Chondrocyte (in vitro differentiated cells): ENCODE measurements at regions not wholly inside any gene's neighbourhood (a gene's known extent, or its start where the extent isn't known, plus 50 kb on each side); places are given as distances from the start of the nearest gene placed in this dataset.
A peak's percentile ranks its signal among the peaks of the same experiment; 100 is the strongest.

Experiments used
- DNase-seq: peaks from one replicate; pipeline ENCODE4 v3.0.0; 2021; ENCODE audit warnings: mixed read lengths, low spot score
- H3K27ac Mint-ChIP-seq: one replicate; pipeline ENCODE4 v1.8.0; 2021; ENCODE audit warnings: mild to moderate bottlenecking, moderate library complexity, mixed read lengths; ENCODE audit not compliant: unreplicated experiment
- H3K27me3 Mint-ChIP-seq: 2 replicates; pipeline ENCODE4 v1.8.0; 2021; ENCODE audit warnings: low read depth, mixed read lengths
- H3K36me3 Mint-ChIP-seq: 2 replicates; pipeline ENCODE4 v1.8.0; 2021; ENCODE audit warnings: low read depth, mixed read lengths
- H3K4me1 Mint-ChIP-seq: 2 replicates; pipeline ENCODE4 v1.8.0; 2021; ENCODE audit warnings: low read depth, mild to moderate bottlenecking, mixed read lengths
- H3K4me3 Mint-ChIP-seq: one replicate; pipeline ENCODE4 v1.8.0; 2021; ENCODE audit warnings: mild to moderate bottlenecking, moderate library complexity, mixed read lengths; ENCODE audit not compliant: unreplicated experiment
- H3K9me3 Mint-ChIP-seq: 2 replicates; pipeline ENCODE4 v1.8.0; 2021; ENCODE audit warnings: low read depth, mixed read lengths
- TF ChIP-seq, protein P1 (sequence below): fragments of 200-600 bp; sonication (generic); IDR thresholded peaks from 2 replicates; pipeline ENCODE4 v1.5.0; 2021; ENCODE audit warnings: antibody characterized with exemption, mild to moderate bottlenecking, moderate library complexity

- Mint-ChIP-seq H3K9me3 (peaks cover 2% of the 10 kb centered on the region), H3K4me1 (no peaks in the 10 kb centered on the region), H3K27ac (no peak overlapping the region), H3K36me3 (no peaks in the 10 kb centered on the region), H3K27me3 (no peaks in the 10 kb centered on the region), H3K4me3 (no peak overlapping the region)
- TF ChIP-seq, protein P1, sequence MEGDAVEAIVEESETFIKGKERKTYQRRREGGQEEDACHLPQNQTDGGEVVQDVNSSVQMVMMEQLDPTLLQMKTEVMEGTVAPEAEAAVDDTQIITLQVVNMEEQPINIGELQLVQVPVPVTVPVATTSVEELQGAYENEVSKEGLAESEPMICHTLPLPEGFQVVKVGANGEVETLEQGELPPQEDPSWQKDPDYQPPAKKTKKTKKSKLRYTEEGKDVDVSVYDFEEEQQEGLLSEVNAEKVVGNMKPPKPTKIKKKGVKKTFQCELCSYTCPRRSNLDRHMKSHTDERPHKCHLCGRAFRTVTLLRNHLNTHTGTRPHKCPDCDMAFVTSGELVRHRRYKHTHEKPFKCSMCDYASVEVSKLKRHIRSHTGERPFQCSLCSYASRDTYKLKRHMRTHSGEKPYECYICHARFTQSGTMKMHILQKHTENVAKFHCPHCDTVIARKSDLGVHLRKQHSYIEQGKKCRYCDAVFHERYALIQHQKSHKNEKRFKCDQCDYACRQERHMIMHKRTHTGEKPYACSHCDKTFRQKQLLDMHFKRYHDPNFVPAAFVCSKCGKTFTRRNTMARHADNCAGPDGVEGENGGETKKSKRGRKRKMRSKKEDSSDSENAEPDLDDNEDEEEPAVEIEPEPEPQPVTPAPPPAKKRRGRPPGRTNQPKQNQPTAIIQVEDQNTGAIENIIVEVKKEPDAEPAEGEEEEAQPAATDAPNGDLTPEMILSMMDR, result peak; percentile 37
- no peak for DNase-seq
Observed at GRCh38 chr12:61538951-61539350, 721.3 kb upstream of the USP15 start.

DNA sequence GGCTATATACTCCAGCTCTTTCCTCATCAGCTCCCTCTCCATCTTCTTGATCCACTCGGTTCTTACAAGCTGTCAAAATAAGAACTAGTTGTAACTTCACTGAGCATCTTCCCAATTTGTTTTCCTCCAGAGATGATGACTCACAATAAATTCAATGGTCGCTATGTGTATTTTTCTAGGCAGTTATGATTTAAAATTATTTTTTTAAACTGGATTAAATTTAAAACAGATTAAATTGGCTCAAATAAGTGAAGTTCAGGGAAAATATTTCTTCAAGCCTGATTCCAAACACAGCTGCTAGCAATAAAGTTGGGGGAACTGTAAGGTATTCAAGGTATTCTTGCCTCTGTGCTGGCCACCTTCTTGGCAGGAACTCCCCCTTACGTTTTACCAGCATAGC is 717.7 kb upstream of the USP15 start:
- H3K27ac Mint-ChIP-seq, result no peak overlapping the region
- H3K4me1 Mint-ChIP-seq, result no peaks in the 10 kb centered on the region
- H3K27me3 Mint-ChIP-seq, result no peaks in the 10 kb centered on the region
- DNase-seq, result no peak
- TF ChIP-seq, protein P1, result no peak
- no peaks in the 10 kb centered on the region for H3K36me3 Mint-ChIP-seq
- no peak overlapping the region for H3K4me3 Mint-ChIP-seq
- no peaks in the 10 kb centered on the region for H3K9me3 Mint-ChIP-seq

GRCh38 chr12:61546296-61546695 is 713.9 kb upstream of the USP15 start:
- Mint-ChIP-seq H3K4me1 (no peaks in the 10 kb centered on the region), H3K27ac (no peak overlapping the region), H3K27me3 (no peaks in the 10 kb centered on the region), H3K36me3 (no peaks in the 10 kb centered on the region), H3K9me3 (no peaks in the 10 kb centered on the region), H3K4me3 (no peak overlapping the region)
- TF ChIP-seq, protein P1, result no peak
- DNase-seq, result no peak

DNA sequence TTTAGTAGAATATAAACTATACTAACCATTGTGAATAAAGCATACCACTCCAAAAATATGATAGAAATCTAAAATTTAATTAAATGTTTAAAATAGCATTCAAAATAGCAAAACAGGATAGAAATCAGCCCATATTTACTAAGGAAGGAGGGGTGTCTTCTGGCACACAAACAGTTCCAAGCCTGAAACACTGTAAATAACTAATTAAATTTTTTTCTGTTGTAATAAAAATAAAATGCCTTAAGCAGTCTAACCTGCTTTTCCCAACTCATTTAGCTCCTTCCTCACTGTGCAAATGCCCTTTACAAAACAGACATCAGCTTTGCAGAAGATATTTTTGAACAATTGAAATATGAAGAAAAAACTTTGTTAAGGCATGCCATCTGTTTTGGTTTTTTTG is 707.1 kb upstream of the USP15 start:
- Mint-ChIP-seq H3K36me3 (no peaks in the 10 kb centered on the region), H3K27ac (no peak overlapping the region), H3K4me1 (no peaks in the 10 kb centered on the region), H3K9me3 (no peaks in the 10 kb centered on the region), H3K27me3 (no peaks in the 10 kb centered on the region), H3K4me3 (no peak overlapping the region)
- DNase-seq, result no peak
- TF ChIP-seq, protein P1, result no peak

DNA sequence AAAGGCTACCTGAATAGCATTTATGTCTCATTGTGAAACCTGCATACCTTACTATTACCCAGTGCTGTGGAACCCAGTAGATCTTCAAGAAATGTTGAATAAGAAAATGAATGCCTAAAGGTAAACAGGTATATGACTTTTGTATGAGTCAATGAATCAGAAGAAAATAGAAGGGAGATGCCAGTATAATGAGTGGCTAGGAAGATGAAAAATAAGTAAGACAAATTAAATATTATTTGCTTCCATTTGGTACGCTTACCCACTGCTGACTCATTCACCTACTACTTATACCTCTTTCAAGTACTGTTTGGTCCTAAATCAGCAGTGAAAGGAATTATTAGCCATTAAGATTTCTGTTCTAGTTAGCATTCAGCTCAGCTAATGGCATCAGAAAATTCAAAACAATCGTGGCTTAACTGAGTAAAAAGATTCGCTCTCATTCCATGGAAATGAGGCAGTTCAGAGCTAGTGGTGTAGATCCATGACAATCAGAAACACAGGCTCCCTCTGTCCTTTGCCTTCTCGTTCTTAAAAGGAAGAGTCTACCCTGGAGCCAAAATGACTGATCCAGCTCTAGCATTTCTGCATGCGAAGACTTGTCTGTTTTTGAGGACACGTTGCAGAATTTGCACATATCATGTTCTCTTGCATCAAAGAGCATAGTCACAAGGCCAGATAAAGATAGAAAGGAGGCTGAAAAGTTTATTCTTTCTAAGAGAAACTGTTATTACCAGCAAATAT is 705.8 kb upstream of the USP15 start:
- Mint-ChIP-seq H3K27ac (no peak overlapping the region), H3K9me3 (no peaks in the 10 kb centered on the region), H3K36me3 (no peaks in the 10 kb centered on the region), H3K4me3 (no peak overlapping the region), H3K4me1 (no peaks in the 10 kb centered on the region), H3K27me3 (no peaks in the 10 kb centered on the region)
- DNase-seq, result no peak
- TF ChIP-seq, protein P1, result no peak
